ENCODE measurements at regions not wholly inside any gene's neighbourhood (a gene's known extent, or its start where the extent isn't known, plus 50 kb on each side); places are given as distances from the start of the nearest gene placed in this dataset.

DNA sequence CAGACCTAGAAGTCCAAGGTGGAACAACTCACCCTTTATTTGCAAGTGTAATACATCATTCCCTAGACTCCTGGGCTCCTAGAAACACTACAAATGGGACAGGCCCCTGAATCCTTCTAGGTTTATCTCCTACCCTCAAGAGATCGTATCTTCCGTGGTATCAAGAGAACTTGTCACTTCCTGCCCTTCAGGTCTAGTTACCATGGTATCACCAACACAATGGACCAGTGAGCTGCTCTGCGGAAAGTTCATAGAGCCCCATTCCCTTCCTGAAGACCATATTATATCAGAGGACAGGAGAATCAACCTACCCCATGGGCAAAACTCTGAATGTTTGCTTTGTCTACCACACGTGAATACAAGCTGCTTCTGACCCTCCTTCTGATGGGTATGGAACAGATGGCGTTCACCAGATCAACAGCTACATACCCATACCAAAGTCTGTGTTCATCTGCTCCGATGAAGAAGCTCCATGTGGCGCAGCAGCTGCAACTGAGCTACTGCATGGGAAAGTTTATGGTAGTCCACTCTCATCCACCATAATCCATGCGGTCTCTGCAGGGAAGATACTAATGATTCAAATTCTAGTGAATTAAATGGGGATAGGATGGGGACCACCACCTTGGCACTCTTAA, 84.6 kb upstream of the KLF13 start:
- DNase-seq, result peak in 1 of 2 experiments; percentile 8
- Mint-ChIP-seq H3K27ac (ENCODE audit: unreplicated experiment) (no peak overlapping the region), H3K4me3 (ENCODE audit: unreplicated experiment) (no peak overlapping the region), H3K27me3 (ENCODE audit: insufficient read depth, unreplicated experiment) (peaks cover 9% of the 10 kb centered on the region), H3K9me3 (ENCODE audit: unreplicated experiment) (no peaks in the 10 kb centered on the region), H3K4me1 (ENCODE audit: low read depth, unreplicated experiment) (no peaks in the 10 kb centered on the region), H3K36me3 (ENCODE audit: insufficient read depth, unreplicated experiment) (no peaks in the 10 kb centered on the region)
- Histone ChIP-seq H3K4me3 (ENCODE audit: low read depth, low read length) (no peak overlapping the region), H3K27me3 (replicated peaks; ENCODE audit: control insufficient read depth, insufficient read depth, low read length) (no peaks in the 10 kb centered on the region; the same call in 1 of the 2 replicates), H3K9me3 (no peaks in the 10 kb centered on the region), H3K36me3 (ENCODE audit: control insufficient read depth, insufficient read depth, low read length) (no peaks in the 10 kb centered on the region), H3K4me1 (no peaks in the 10 kb centered on the region)
- no TSS peak for BruUV-seq (replicated peaks)
- intact Hi-C loops (cut with micrococcal nuclease; ENCODE audit: unreplicated experiment), result no loop called here
- ChIA-PET POLR2A (no interaction called here), CTCF (no interaction called here)
- TF ChIP-seq, protein P1, sequence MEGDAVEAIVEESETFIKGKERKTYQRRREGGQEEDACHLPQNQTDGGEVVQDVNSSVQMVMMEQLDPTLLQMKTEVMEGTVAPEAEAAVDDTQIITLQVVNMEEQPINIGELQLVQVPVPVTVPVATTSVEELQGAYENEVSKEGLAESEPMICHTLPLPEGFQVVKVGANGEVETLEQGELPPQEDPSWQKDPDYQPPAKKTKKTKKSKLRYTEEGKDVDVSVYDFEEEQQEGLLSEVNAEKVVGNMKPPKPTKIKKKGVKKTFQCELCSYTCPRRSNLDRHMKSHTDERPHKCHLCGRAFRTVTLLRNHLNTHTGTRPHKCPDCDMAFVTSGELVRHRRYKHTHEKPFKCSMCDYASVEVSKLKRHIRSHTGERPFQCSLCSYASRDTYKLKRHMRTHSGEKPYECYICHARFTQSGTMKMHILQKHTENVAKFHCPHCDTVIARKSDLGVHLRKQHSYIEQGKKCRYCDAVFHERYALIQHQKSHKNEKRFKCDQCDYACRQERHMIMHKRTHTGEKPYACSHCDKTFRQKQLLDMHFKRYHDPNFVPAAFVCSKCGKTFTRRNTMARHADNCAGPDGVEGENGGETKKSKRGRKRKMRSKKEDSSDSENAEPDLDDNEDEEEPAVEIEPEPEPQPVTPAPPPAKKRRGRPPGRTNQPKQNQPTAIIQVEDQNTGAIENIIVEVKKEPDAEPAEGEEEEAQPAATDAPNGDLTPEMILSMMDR (IDR thresholded peaks at IDR 0.05; ENCODE audit: insufficient read depth in 1 of 2, low read depth in 1 of 2, low read length in 1 of 2, severe bottlenecking in 1 of 2, unreplicated experiment in 1 of 2), result no peak

DNA sequence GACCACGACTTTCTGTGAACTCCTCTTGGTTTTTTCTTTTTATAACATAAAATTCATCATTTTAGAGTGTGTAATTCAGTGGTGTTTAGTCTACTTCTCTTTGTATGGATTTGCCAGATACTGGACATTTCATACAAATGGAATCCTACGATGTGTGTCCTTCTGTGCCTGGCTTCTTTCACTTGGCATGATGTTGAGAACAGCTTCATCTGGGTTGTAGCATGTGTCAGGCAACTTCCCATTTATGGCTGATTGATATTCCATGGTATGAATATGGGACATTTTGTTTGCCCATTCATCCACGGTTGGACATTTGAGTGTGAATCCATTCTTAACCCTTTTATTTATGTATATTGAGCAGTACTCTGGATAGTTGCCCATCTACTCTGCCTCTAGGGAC, 82.7 kb upstream of the KLF13 start:
- no peaks in the 10 kb centered on the region for H3K9me3 Mint-ChIP-seq (ENCODE audit: unreplicated experiment)
- Histone ChIP-seq H3K36me3 (ENCODE audit: control insufficient read depth, insufficient read depth, low read length) (no peaks in the 10 kb centered on the region), H3K4me1 (no peaks in the 10 kb centered on the region), H3K4me3 (ENCODE audit: low read depth, low read length) (no peak overlapping the region), H3K27me3 (replicated peaks; ENCODE audit: control insufficient read depth, insufficient read depth, low read length) (no peaks in the 10 kb centered on the region; the same call in 1 of the 2 replicates), H3K9me3 (no peaks in the 10 kb centered on the region)
- H3K27me3 Mint-ChIP-seq (ENCODE audit: insufficient read depth, unreplicated experiment), result peaks cover 9% of the 10 kb centered on the region
- no peak for DNase-seq
- no peak overlapping the region for H3K4me3 Mint-ChIP-seq (ENCODE audit: unreplicated experiment)
- ChIA-PET CTCF (no interaction called here), POLR2A (no interaction called here)
- H3K36me3 Mint-ChIP-seq (ENCODE audit: insufficient read depth, unreplicated experiment), result no peaks in the 10 kb centered on the region
- H3K27ac Mint-ChIP-seq (ENCODE audit: unreplicated experiment), result no peak overlapping the region
- BruUV-seq (replicated peaks), result no TSS peak
- TF ChIP-seq, protein P1 (IDR thresholded peaks at IDR 0.05; ENCODE audit: insufficient read depth in 1 of 2, low read depth in 1 of 2, low read length in 1 of 2, severe bottlenecking in 1 of 2, unreplicated experiment in 1 of 2), result no peak
- H3K4me1 Mint-ChIP-seq (ENCODE audit: low read depth, unreplicated experiment), result no peaks in the 10 kb centered on the region
- intact Hi-C loops (cut with micrococcal nuclease; ENCODE audit: unreplicated experiment), result no loop called here

DNA sequence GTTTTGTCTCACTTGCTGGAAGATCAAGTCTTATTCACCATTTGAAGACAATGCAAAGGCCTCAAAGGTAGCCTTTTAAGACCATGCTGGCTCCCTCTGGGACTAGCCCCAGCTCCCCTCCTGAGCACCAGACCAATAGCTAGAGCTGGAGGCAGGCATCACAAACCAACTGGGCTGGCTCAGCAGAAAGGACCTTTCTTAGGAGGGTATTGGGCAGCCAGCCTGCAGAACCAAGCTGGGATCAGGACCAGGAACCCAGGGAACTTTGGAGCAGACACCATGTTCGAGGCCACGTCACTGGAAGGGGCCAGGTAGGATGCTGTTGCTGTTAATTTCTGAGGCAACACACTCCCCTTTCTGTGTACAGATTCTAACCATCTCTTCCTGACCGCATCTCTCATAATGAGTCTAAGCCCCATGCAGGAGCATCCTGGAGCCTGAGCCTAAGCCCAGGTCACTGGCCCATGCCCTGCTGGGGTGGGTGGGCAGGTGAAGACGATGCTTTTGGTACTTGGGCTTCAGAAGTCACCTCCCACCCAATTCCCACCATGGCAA, 81.4 kb upstream of the KLF13 start:
- Mint-ChIP-seq H3K9me3 (ENCODE audit: unreplicated experiment) (no peaks in the 10 kb centered on the region), H3K4me1 (ENCODE audit: low read depth, unreplicated experiment) (no peaks in the 10 kb centered on the region), H3K4me3 (ENCODE audit: unreplicated experiment) (no peak overlapping the region), H3K36me3 (ENCODE audit: insufficient read depth, unreplicated experiment) (no peaks in the 10 kb centered on the region), H3K27ac (ENCODE audit: unreplicated experiment) (no peak overlapping the region), H3K27me3 (ENCODE audit: insufficient read depth, unreplicated experiment) (peaks cover 9% of the 10 kb centered on the region)
- intact Hi-C loops (cut with micrococcal nuclease; ENCODE audit: unreplicated experiment), result no loop called here
- POLR2A ChIA-PET, result no interaction called here
- H3K36me3 ChIP-seq (ENCODE audit: control insufficient read depth, insufficient read depth, low read length), result no peaks in the 10 kb centered on the region
- no peak overlapping the region for H3K4me3 ChIP-seq (ENCODE audit: low read depth, low read length)
- TF ChIP-seq, protein P1 (IDR thresholded peaks at IDR 0.05; ENCODE audit: insufficient read depth in 1 of 2, low read depth in 1 of 2, low read length in 1 of 2, severe bottlenecking in 1 of 2, unreplicated experiment in 1 of 2), result no peak
- CTCF ChIA-PET, result no interaction called here
- no peak for DNase-seq
- no peaks in the 10 kb centered on the region for H3K9me3 ChIP-seq
- H3K4me1 ChIP-seq, result no peaks in the 10 kb centered on the region
- H3K27me3 ChIP-seq (replicated peaks; ENCODE audit: control insufficient read depth, insufficient read depth, low read length), result no peaks in the 10 kb centered on the region; the same call in 1 of the 2 replicates
- BruUV-seq (replicated peaks), result no TSS peak

Data from Caco-2 (cell line).